IPS-18a (cell line): ENCODE measurements at regions not wholly inside any gene's neighbourhood (a gene's known extent, or its start where the extent isn't known, plus 50 kb on each side); places are given as distances from the start of the nearest gene placed in this dataset.

Source experiments
- H3K27ac ChIP-seq: one replicate; pipeline ENCODE4 v1.5.1; 2013; ENCODE audit warnings: low read length
- H3K27me3 ChIP-seq: one replicate; pipeline ENCODE4 v1.6.1; 2013; ENCODE audit warnings: mild to moderate bottlenecking, low read length; ENCODE audit not compliant: control insufficient read depth, insufficient read depth
- H3K36me3 ChIP-seq: one replicate; pipeline ENCODE4 v1.6.1; 2013; ENCODE audit warnings: low read depth, low read length; ENCODE audit not compliant: control insufficient read depth
- H3K4me1 ChIP-seq: one replicate; pipeline ENCODE4 v1.6.1; 2013; ENCODE audit warnings: low read depth, low read length; ENCODE audit not compliant: control insufficient read depth
- H3K4me3 ChIP-seq: one replicate; pipeline ENCODE4 v1.5.1; 2013; ENCODE audit warnings: low read length
- H3K9ac ChIP-seq: one replicate; pipeline ENCODE4 v1.6.1; 2013; ENCODE audit warnings: mild to moderate bottlenecking, low read length, moderate library complexity
- H3K9me3 ChIP-seq: one replicate; pipeline ENCODE4 v1.6.1; 2013; ENCODE audit warnings: low read depth, low read length; ENCODE audit not compliant: control insufficient read depth

DNA sequence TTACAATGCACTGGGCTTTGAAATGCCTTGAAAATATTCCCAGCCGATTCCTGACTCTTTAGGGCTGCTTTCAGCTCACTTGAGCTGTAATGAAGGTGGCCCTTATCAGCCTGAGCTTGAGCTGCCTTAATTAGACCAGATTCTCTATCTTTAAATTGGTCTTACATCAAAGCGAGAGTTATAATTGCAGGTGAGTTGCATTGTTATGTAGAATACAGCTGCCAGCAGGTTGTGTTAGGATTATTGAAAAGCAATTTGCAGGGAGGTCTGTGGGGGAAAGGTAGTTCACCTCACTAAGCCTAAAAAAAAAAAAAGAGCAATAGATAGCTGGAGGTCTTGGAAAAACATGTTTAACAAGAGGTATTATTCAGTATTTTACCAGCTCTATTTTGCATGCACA lies 142.2 kb upstream of the HABP2 start:
- H3K4me3 ChIP-seq = no peak overlapping the region
- peaks cover 9% of the 10 kb centered on the region for H3K27me3 ChIP-seq
- no peak overlapping the region for H3K9ac ChIP-seq
- H3K36me3 ChIP-seq = no peaks in the 10 kb centered on the region
- H3K9me3 ChIP-seq = no peaks in the 10 kb centered on the region
- peaks cover 21% of the 10 kb centered on the region for H3K4me1 ChIP-seq
- H3K27ac ChIP-seq = no peak overlapping the region

DNA sequence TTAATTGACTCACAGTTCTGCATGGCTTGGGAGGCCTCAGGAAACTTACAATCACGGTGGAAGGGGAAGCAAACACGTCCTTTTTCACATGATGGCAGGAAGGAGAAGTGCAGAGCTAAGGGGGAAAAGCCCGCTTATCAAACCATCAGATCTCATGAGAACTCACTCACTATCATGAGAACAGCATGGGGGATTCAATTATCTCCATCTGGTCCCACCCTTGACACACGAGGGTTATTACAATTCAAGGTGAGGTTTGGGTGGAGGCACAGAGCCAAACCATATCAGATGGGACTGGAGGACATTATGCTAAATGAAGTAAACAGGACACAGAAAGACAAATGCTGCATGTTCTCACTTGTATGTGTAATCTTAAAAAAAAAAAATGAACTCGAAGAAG lies 141.4 kb upstream of the HABP2 start:
- Histone ChIP-seq H3K4me3 (no peak overlapping the region), H3K4me1 (peaks cover 21% of the 10 kb centered on the region), H3K36me3 (no peaks in the 10 kb centered on the region), H3K9me3 (no peaks in the 10 kb centered on the region), H3K27me3 (peaks cover 9% of the 10 kb centered on the region), H3K9ac (no peak overlapping the region), H3K27ac (no peak overlapping the region)

DNA sequence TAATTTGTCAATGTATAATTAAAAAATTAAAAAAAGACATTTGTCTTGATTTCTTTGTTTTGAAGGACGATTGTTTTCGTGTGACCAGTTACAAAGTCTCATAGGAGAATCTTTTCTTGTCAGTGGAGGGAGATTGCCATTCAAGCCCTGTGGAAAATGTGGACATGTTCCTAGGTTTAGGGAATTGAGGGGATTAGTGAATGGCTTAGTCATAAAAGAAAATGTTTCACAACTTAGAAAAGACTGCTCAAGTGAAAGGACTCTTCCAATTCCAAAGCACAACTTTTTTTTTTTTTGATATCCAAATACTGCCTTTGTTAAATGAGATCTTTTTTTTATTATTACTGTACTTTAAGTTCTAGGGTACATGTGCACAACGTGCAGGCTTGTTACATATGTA lies 140.7 kb upstream of the HABP2 start:
- H3K27me3 ChIP-seq = peaks cover 9% of the 10 kb centered on the region

DNA sequence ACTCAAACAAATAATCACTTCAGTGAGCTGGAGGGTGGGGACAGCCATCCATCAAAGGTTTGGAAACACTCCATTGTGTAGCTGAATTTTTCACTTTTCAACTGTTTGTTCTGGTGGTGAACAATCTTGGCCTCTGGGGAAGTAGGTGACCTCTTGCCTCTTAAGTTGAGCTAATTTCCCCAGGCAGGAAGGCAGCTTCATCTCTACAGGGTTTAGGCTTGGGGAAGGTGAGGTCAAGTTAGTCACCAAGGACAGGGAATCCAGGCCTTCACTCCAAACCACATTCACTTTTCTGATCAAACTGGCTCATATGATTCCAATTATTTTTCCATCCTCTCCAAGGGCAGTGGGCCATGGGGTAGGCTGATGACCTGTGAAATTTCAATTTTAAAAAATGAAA lies 138.3 kb upstream of the HABP2 start:
- peaks cover 18% of the 10 kb centered on the region for H3K4me1 ChIP-seq
- no peak overlapping the region for H3K9ac ChIP-seq
- H3K27ac ChIP-seq = no peak overlapping the region
- H3K27me3 ChIP-seq = peaks cover 9% of the 10 kb centered on the region
- no peaks in the 10 kb centered on the region for H3K9me3 ChIP-seq
- H3K4me3 ChIP-seq = no peak overlapping the region
- no peaks in the 10 kb centered on the region for H3K36me3 ChIP-seq

More for the DNA sequence above, 140.7 kb upstream of the HABP2 start:
- H3K4me1 ChIP-seq = peaks cover 21% of the 10 kb centered on the region
- no peaks in the 10 kb centered on the region for H3K9me3 ChIP-seq
- H3K27ac ChIP-seq = no peak overlapping the region
- no peaks in the 10 kb centered on the region for H3K36me3 ChIP-seq
- no peak overlapping the region for H3K9ac ChIP-seq
- no peak overlapping the region for H3K4me3 ChIP-seq

DNA sequence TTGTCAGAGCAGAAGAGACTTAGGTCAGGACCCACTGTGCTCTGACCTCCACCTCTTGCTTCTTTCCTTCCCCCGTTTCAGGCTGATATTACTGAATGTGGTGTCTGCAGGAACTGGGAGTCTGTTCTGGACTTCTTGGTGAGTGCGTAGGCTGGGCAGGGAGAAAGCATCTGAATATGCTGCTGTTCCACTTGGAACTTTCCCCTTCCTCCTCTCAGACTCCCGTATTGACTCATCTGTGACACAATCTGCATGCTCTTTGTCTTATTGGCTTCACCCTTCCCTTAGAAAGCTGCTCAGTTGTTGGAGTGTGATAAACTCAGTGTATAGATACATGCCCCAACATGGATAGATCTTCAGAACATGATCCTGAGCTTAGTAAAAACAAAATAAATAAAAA lies 137.6 kb upstream of the HABP2 start:
- no peaks in the 10 kb centered on the region for H3K9me3 ChIP-seq
- H3K4me3 ChIP-seq = no peak overlapping the region
- peaks cover 9% of the 10 kb centered on the region for H3K27me3 ChIP-seq
- H3K4me1 ChIP-seq = peaks cover 12% of the 10 kb centered on the region
- H3K36me3 ChIP-seq = no peaks in the 10 kb centered on the region
- H3K9ac ChIP-seq = no peak overlapping the region
- H3K27ac ChIP-seq = no peak overlapping the region

DNA sequence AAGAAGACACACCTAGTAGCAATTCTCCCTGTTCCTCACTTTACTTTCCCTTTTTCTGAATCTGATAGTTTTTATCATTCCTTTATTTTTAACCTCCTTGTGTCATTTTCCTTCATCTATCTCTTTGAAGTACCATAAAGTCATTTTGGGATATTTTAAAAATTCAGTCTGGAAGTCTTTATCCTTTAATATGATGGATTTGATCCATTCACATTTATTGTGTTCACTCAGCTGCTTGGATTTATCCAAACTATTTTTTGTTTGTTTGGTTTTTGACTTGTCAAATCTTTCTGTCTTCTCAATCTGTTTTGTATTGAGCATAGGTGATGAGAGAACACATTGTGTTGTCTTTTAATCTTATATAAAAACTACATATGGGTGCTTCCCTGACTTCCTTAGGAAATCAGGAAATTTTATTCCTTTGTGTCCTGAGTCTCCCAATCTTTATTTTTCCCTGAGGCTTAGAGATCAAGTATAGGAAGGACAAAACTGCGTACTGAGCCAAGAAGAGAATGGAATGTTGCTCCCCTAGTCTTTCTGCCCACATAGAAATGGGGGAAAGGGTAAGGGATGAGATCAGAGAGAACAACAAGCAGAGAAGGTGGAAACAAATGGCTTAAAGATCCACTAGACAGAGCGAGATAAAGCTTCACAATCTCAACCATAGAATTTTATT lies 132.7 kb upstream of the HABP2 start:
- Histone ChIP-seq H3K4me3 (no peak overlapping the region), H3K9me3 (no peaks in the 10 kb centered on the region), H3K27me3 (no peaks in the 10 kb centered on the region), H3K36me3 (no peaks in the 10 kb centered on the region), H3K27ac (no peak overlapping the region), H3K4me1 (no peaks in the 10 kb centered on the region), H3K9ac (no peak overlapping the region)

DNA sequence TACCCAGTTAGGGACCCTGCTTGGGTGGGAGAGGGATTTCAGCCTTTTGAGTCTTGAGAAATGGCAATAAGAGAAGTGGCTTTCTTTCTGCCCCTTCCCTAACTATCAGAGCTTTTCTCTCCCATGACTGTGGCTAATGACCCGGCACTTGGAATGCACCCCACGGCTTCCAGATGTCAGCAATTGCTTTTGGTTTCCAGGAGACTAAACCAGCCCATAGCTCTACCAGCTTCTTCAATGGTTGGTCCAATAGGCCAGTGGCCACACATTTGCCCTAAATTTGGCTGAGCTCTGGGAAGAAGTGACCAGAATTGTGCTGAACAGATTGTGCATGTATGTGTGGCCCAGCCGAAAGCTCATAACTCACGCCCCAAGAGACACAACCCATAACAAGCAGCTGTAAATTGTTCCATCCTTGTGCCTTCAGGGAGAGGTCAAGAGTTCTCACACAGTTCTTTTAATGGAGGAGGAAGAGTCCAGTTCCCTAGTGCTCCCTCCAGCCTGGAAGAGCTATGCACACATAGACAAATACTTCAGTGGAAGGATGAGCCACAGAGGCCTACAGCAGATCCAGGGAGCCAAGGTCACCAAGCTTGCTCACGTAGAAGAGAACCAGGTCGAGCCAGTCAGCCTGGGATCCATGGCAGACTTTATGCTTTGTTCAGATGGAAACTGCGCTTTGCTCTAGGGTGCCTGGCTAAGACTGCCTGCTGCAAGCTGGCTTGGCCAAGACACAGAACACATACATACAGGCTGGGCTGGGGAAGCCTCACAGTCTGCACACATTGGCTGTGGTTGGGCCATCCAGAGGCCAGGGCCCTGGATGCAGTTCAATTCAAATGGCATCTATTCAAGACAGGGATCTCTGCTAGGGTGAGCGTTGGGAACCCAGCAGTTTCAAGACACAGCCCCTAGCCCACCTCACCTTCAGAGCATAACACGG lies 131.8 kb upstream of the HABP2 start:
- Histone ChIP-seq H3K9me3 (no peaks in the 10 kb centered on the region), H3K4me3 (no peak overlapping the region), H3K4me1 (no peaks in the 10 kb centered on the region), H3K27me3 (no peaks in the 10 kb centered on the region), H3K36me3 (no peaks in the 10 kb centered on the region), H3K27ac (no peak overlapping the region), H3K9ac (no peak overlapping the region)

DNA sequence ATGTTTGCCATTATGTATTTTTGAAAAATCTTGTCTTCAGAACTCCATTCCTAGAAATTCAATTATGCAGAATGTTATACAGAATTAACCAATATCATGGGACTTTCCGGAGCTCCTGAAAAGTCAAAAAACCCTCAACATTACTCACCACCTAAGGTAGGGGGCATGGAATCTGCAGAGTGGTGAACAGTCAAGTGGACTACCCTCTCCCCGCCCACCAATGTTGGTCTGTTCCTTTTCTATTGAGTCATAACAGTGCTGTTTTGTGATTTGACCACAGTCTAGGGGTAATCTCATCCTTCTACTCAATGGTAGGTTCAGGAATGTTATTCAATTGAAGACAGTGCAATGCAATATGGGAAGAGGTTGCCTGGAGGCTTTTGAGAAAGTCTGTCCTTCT lies 130.5 kb upstream of the HABP2 start:
- Histone ChIP-seq H3K9ac (no peak overlapping the region), H3K27ac (no peak overlapping the region), H3K27me3 (no peaks in the 10 kb centered on the region)

DNA sequence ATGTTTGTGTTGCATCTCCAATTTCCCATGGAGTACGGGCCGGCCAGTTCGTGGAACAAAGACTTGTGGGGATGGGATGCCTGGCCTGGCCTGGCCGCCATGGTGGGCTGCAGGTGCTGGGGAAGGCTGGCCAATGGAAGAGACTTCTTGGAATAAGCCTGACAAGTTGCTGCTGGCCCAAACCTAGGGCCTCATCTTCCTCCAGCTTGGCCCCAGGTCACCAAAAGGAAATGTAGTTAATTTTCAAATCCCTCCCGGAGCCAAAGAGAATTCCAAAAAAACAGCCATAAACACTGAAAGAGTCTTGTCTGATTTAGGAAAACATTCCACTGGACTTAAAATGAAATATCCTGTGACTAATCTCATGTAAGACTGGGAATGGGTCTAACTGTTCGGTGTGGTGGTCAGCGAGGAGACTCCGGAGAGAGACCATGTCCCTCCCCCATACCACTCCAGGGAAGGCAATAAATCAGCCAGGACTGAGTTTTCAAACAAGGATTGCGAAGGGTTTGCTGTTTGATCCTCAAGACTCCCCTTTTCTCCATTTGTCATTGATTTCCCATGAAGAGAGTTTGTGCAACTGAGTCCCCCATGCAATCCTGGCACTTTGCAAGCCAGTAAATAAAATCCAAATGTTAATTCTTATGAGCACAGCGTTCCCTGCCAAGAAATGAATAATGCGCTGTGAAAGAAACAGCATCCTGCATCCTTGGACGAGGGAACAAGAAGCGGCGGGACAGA lies 128.7 kb upstream of the HABP2 start:
- Histone ChIP-seq H3K27me3 (no peaks in the 10 kb centered on the region), H3K4me3 (no peak overlapping the region), H3K9me3 (no peaks in the 10 kb centered on the region), H3K27ac (no peak overlapping the region), H3K9ac (no peak overlapping the region), H3K4me1 (no peaks in the 10 kb centered on the region), H3K36me3 (no peaks in the 10 kb centered on the region)

More for the DNA sequence above, 130.5 kb upstream of the HABP2 start:
- Histone ChIP-seq H3K4me1 (no peaks in the 10 kb centered on the region), H3K36me3 (no peaks in the 10 kb centered on the region), H3K9me3 (no peaks in the 10 kb centered on the region), H3K4me3 (no peak overlapping the region)

DNA sequence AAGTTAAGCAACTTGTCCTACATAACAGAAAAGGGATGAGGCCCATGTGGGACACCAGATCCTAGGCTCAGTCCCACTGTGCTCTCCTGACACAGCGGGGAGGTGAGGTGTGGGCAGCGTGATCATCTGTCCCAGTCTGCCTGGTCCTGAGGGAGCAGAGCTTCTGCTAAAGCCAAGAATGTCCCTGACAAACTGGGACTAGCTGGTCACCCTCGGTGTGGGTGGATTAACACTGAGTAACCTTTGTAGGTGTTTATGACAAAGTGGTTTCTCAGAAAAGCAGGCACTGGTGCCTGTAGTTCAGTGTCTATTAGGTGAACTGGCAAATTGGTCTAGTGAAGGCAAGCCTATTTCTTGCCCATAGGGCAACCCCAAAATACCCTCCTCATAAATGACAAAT lies 127.8 kb upstream of the HABP2 start:
- H3K27me3 ChIP-seq = no peaks in the 10 kb centered on the region
- H3K4me3 ChIP-seq = no peak overlapping the region
- no peaks in the 10 kb centered on the region for H3K9me3 ChIP-seq
- no peak overlapping the region for H3K9ac ChIP-seq
- no peak overlapping the region for H3K27ac ChIP-seq
- H3K36me3 ChIP-seq = no peaks in the 10 kb centered on the region
- H3K4me1 ChIP-seq = no peaks in the 10 kb centered on the region

DNA sequence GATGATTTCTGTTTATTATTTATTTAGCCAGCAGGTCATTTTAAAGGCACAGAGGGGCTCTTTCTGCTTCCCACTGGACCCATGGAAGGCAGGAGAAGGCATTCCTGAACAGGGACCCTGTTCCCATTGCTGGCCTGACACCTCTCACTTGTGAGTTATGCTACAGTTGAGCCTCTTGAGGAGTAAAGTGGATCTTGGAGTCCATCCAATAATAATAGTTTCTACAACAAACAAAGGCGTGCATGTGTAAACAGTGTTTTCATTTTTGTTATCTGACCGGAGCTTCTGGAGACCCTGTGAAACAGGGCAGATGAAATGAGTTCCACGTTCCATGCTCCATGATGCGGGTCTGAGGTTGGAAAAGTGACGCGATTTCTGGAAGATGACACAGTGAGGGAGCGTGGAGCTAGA lies 127.3 kb upstream of the HABP2 start:
- H3K36me3 ChIP-seq = no peaks in the 10 kb centered on the region
- H3K4me3 ChIP-seq = no peak overlapping the region
- no peak overlapping the region for H3K9ac ChIP-seq
- no peaks in the 10 kb centered on the region for H3K27me3 ChIP-seq
- no peaks in the 10 kb centered on the region for H3K9me3 ChIP-seq
- no peak overlapping the region for H3K27ac ChIP-seq
- no peaks in the 10 kb centered on the region for H3K4me1 ChIP-seq
